ENCODE measurements at regions not wholly inside any gene's neighbourhood (a gene's known extent, or its start where the extent isn't known, plus 50 kb on each side); places are given as distances from the start of the nearest gene placed in this dataset.
"Not testable (repeated sequence)": the region's sequence is repeated elsewhere in the genome, so short reads cannot be mapped to it uniquely, and the experiment has no call there.

- not testable (repeated sequence) for DNase-seq (ENCODE audit: low read depth in 1 of 2, low spot score in 1 of 2)
Observed at GRCh38 chr2:90359887-90360730, 1668.6 kb downstream of the RPIA start.

- not testable (repeated sequence) for DNase-seq (ENCODE audit: low read depth in 1 of 2, low spot score in 1 of 2)
Observed at GRCh38 chr2:90360731-90361035, 1669.2 kb downstream of the RPIA start.
